Colonic mucosa (tissue), 4 donors: ENCODE measurements at regions not wholly inside any gene's neighbourhood (a gene's known extent, or its start where the extent isn't known, plus 50 kb on each side); places are given as distances from the start of the nearest gene placed in this dataset.

Experiments
- DNase-seq: peaks from one replicate; pipeline ENCODE4 v3.0.0-alpha.2; 2020
- H3K27ac ChIP-seq: fragments of 200-600 bp; one replicate; pipeline ENCODE4 v1.8.0; 2021
- H3K27me3 ChIP-seq: fragments of 200-600 bp; one replicate; pipeline ENCODE4 v1.8.0; 2021
- H3K36me3 ChIP-seq: fragments of 200-600 bp; one replicate; pipeline ENCODE4 v1.8.0; 2021
- H3K4me1 ChIP-seq: fragments of 200-600 bp; one replicate; pipeline ENCODE4 v1.8.0; 2021; ENCODE audit warnings: mild to moderate bottlenecking
- H3K4me3 ChIP-seq: fragments of 200-600 bp; one replicate; pipeline ENCODE4 v1.8.0; 2021
- H3K9ac ChIP-seq, 2 donors: one replicate each; pipeline ENCODE4 v1.7.0; 2013; ENCODE audit warnings: control low read depth in 2 of 2, low read depth in 2 of 2, low read length in 2 of 2
- H3K9me3 ChIP-seq: fragments of 200-600 bp; one replicate; pipeline ENCODE4 v1.8.0; 2021
- intact Hi-C: fragments of 100-400 bp; cut with DNase I; formaldehyde crosslinking; loops from one replicate; pipeline ENCODE4 v1.14.1; 2022
- TF ChIP-seq, protein P1 (sequence below): fragments of 200-600 bp; IDR thresholded peaks from one replicate; pipeline ENCODE4 v1.8.0; 2022; ENCODE audit warnings: antibody characterized with exemption, mild to moderate bottlenecking
- donor health status: healthy.
- donor health status: DM: no; HTN: no; CAD: no.
- donor health status: DM: no; HTN: no; CAD: no.

DNA sequence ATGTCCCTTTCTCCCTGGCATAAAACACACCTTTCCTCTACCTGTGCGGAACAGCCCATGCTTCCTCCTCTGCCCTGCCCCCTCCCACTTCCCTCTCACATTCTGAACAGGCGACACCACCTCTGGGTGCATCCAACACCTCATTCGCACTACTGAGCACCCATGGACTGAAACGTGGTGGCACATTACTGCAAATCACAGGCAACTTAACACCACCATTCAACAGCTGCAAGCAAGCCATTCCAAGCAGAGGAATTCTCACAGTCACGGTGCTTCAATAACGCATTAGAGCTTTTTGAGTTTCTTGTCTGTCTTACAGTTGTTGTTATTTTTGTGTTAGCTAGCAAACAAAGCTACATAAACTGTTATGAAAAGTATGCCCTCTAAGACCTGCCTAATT is 298.2 kb upstream of the TAS2R1 start:
- H3K9ac ChIP-seq: no peak overlapping the region
- H3K4me1 ChIP-seq: no peaks in the 10 kb centered on the region
- no peaks in the 10 kb centered on the region for H3K36me3 ChIP-seq
- intact Hi-C loops: no loop called here
- no peak overlapping the region for H3K27ac ChIP-seq
- H3K4me3 ChIP-seq: no peak overlapping the region
- TF ChIP-seq, protein P1, sequence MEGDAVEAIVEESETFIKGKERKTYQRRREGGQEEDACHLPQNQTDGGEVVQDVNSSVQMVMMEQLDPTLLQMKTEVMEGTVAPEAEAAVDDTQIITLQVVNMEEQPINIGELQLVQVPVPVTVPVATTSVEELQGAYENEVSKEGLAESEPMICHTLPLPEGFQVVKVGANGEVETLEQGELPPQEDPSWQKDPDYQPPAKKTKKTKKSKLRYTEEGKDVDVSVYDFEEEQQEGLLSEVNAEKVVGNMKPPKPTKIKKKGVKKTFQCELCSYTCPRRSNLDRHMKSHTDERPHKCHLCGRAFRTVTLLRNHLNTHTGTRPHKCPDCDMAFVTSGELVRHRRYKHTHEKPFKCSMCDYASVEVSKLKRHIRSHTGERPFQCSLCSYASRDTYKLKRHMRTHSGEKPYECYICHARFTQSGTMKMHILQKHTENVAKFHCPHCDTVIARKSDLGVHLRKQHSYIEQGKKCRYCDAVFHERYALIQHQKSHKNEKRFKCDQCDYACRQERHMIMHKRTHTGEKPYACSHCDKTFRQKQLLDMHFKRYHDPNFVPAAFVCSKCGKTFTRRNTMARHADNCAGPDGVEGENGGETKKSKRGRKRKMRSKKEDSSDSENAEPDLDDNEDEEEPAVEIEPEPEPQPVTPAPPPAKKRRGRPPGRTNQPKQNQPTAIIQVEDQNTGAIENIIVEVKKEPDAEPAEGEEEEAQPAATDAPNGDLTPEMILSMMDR: no peak
- no peak for DNase-seq
- no peaks in the 10 kb centered on the region for H3K9me3 ChIP-seq
- H3K27me3 ChIP-seq: no peaks in the 10 kb centered on the region

DNA sequence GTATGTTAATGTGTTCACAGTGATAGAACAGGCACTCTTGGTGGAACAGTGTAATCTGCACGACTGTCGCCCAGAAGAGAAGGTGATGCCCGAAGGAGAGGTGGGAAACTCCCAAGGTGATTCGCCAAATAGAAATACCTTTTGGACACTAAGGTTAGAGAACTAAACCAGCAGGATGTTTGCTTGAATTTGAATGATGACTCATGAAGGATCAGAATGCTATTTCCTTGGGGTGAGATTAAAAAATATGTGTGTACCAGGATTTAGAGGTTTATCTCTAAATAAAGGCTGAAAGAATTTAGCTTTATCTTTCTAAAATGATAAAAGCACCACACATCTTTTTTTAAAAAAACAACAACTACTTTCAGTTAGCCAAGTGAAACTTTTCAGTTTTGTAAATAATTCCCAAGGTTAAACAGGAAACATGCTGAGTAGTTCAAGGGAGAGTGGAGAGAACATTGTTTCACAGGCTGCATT is 297.4 kb upstream of the TAS2R1 start:
- intact Hi-C loops: no loop called here
- no peak for DNase-seq
- Histone ChIP-seq H3K27me3 (no peaks in the 10 kb centered on the region), H3K9ac (no peak overlapping the region), H3K9me3 (no peaks in the 10 kb centered on the region), H3K4me1 (no peaks in the 10 kb centered on the region), H3K27ac (no peak overlapping the region), H3K4me3 (no peak overlapping the region), H3K36me3 (no peaks in the 10 kb centered on the region)
- TF ChIP-seq, protein P1: no peak

DNA sequence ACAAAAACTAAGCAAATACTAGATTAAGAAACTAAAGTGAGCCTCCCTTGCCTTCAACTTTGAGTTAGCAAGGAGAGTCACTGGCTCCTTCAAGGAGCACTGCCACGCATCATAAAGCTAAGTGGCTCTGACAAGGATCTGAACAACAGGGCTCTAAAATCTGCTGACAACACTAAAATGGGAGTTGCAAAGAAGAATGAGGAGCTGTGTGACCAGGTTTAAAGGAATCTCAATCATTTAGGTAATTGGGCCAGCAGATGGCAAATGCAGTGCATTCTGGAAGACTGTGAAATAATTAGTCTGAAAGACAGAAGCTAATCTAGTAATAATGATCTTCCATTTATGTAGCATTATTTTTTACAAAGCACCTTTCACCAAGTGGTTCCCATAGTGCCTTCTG is 297.0 kb upstream of the TAS2R1 start:
- DNase-seq: no peak
- Histone ChIP-seq H3K4me3 (no peak overlapping the region), H3K36me3 (no peaks in the 10 kb centered on the region), H3K4me1 (no peaks in the 10 kb centered on the region), H3K9me3 (no peaks in the 10 kb centered on the region), H3K9ac (no peak overlapping the region), H3K27ac (no peak overlapping the region), H3K27me3 (no peaks in the 10 kb centered on the region)
- intact Hi-C loops: no loop called here
- TF ChIP-seq, protein P1: no peak

DNA sequence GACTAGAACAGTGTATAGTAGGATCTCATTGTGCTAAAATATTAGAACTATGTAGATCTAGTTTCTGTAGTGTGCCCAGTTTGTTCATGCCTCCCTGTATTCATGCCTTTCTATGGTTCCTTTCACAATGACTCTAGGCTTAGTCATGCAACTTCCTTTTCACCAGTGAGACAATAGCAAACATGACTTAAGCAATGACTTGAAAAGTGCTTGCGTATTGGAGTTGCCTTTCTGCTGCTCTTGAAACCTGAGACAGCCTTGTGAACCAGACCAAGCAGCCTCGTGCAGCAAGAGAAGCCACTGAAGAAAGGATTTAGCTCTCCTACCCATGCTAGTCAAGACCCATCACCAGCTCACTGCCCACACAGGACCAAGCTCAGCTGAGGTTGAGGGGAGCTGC is 294.5 kb upstream of the TAS2R1 start:
- Histone ChIP-seq H3K9me3 (no peaks in the 10 kb centered on the region), H3K27ac (no peak overlapping the region), H3K4me1 (no peaks in the 10 kb centered on the region), H3K9ac (no peak overlapping the region), H3K36me3 (no peaks in the 10 kb centered on the region), H3K4me3 (no peak overlapping the region), H3K27me3 (no peaks in the 10 kb centered on the region)
- DNase-seq: no peak
- TF ChIP-seq, protein P1: no peak
- intact Hi-C loops: no loop called here

DNA sequence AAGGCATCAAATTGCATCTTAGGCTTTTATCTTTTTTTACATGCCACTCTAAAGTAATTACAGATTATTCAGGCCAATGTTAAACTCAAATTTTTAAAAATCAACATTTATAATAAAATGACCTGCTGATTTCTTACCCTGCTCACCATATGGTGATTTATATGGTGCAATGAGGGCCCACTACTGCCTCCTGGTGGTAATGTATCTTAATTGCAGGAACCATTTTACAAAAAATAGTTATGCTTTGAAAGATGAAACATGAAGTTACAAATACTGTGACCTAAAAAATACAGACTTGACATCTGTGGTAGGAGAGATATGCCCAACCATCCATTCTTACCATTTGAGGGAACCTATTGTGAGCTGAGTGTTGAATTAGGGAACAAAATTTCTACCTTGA is 292.6 kb upstream of the TAS2R1 start:
- intact Hi-C loops: no loop called here
- no peak for DNase-seq
- no peak overlapping the region for H3K4me3 ChIP-seq
- TF ChIP-seq, protein P1: no peak
- no peak overlapping the region for H3K27ac ChIP-seq
- H3K27me3 ChIP-seq: no peaks in the 10 kb centered on the region
- H3K9me3 ChIP-seq: no peaks in the 10 kb centered on the region
- H3K4me1 ChIP-seq: no peaks in the 10 kb centered on the region
- H3K36me3 ChIP-seq: no peaks in the 10 kb centered on the region
- H3K9ac ChIP-seq: no peak overlapping the region

DNA sequence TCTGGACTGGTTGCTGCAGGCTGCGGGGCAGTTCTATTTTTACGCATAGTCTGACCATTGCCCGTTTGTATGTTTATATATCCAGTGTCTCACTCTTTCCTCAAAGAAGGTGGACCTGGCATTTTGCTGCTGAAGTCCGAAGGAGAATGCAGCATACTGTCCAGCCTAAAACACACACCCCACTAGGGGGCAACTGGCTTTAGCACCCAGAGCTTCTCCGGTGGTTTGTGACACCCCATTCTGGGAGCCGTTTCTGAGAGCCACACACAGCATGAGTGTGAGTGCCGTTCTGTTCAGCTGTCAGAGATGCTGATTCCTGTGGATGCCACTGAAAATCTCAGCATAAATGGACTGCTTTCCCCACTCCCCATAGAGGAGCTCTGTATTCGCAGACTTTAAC is 290.5 kb upstream of the TAS2R1 start:
- no peaks in the 10 kb centered on the region for H3K27me3 ChIP-seq
- no peak for DNase-seq
- TF ChIP-seq, protein P1: no peak
- no peaks in the 10 kb centered on the region for H3K36me3 ChIP-seq
- H3K4me3 ChIP-seq: no peak overlapping the region
- intact Hi-C loops: no loop called here
- H3K9me3 ChIP-seq: no peaks in the 10 kb centered on the region
- no peaks in the 10 kb centered on the region for H3K4me1 ChIP-seq
- no peak overlapping the region for H3K9ac ChIP-seq
- H3K27ac ChIP-seq: no peak overlapping the region
